Duodenal mucosa (tissue), 2 donors: ENCODE measurements at regions not wholly inside any gene's neighbourhood (a gene's known extent, or its start where the extent isn't known, plus 50 kb on each side); places are given as distances from the start of the nearest gene placed in this dataset.

Experiments
- H3K27ac ChIP-seq: one replicate; pipeline ENCODE4 v1.7.0; 2013; ENCODE audit warnings: low read depth, low read length
- H3K27me3 ChIP-seq, 2 donors: one replicate each; pipeline ENCODE4 v1.7.0; 2013; ENCODE audit warnings: low read length in 2 of 2, control low read depth in 1 of 2; ENCODE audit not compliant: insufficient read depth in 2 of 2, control insufficient read depth in 1 of 2
- H3K36me3 ChIP-seq, 2 donors: one replicate each; pipeline ENCODE4 v1.7.0; 2013; ENCODE audit warnings: low read length in 2 of 2, control low read depth in 1 of 2; ENCODE audit not compliant: insufficient read depth in 2 of 2, control insufficient read depth in 1 of 2
- H3K4me1 ChIP-seq, 2 donors: one replicate each; pipeline ENCODE4 v1.7.0; 2013; ENCODE audit warnings: low read length in 2 of 2, control low read depth in 1 of 2; ENCODE audit not compliant: insufficient read depth in 2 of 2, control insufficient read depth in 1 of 2
- H3K4me3 ChIP-seq, 2 donors: one replicate each; pipeline ENCODE4 v1.7.0; 2013; ENCODE audit warnings: low read length in 2 of 2, low read depth in 1 of 2
- H3K9ac ChIP-seq, 2 donors: one replicate each; pipeline ENCODE4 v1.7.0; 2013; ENCODE audit warnings: low read length in 2 of 2, low read depth in 1 of 2
- H3K9me3 ChIP-seq, 2 donors: one replicate each; pipeline ENCODE4 v1.7.0; 2013; ENCODE audit warnings: low read length in 2 of 2, control low read depth in 1 of 2; ENCODE audit not compliant: control insufficient read depth in 1 of 2

DNA sequence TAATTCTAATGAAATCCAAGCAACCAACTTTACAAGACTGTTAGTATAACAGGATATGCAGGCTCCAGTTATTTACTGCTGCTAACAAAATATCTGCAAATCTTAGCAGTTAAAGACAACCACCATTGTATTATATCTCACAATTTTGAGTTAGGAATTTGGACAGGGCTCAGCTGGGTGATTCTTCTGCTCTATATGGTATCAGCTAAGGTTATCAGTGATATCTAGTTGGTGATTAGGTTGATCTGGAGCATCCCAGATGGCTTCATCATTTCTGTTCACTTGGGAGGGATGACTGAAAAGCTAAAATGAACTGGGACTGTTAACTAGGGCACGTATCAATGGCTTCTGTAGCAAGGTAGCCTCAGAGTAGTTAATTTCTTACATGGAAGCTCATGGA lies 105.7 kb downstream of the MBL2 start:
- H3K4me1 ChIP-seq: no peaks in the 10 kb centered on the region
- H3K9me3 ChIP-seq: peaks cover 0 to 7% of the 10 kb centered on the region in 2 donors
- no peaks in the 10 kb centered on the region for H3K36me3 ChIP-seq
- no peak overlapping the region for H3K4me3 ChIP-seq
- H3K27me3 ChIP-seq: no peaks in the 10 kb centered on the region
- no peak overlapping the region for H3K27ac ChIP-seq
- no peak overlapping the region for H3K9ac ChIP-seq

DNA sequence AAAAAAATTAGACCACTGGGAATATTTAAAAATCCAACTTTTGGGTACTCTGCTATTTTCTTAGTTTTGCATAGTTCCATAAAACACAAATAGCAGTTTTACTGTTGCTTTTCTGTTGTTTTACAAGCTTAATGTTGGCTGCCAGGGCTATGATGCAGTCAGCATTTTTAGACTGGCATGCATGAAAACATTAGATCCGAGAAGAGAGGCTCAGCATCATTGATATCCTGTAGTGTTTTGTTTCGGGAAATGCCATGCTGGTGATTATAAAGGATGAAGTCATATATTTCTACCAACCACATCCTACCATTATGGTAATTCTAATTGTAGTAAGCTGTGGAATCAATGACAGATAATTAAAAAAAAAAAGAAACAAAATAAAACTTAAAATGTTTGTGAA lies 104.6 kb downstream of the MBL2 start:
- Histone ChIP-seq H3K36me3 (no peaks in the 10 kb centered on the region), H3K9me3 (peaks cover 0 to 7% of the 10 kb centered on the region in 2 donors), H3K27ac (no peak overlapping the region), H3K27me3 (no peaks in the 10 kb centered on the region), H3K9ac (no peak overlapping the region), H3K4me1 (no peaks in the 10 kb centered on the region), H3K4me3 (no peak overlapping the region)

DNA sequence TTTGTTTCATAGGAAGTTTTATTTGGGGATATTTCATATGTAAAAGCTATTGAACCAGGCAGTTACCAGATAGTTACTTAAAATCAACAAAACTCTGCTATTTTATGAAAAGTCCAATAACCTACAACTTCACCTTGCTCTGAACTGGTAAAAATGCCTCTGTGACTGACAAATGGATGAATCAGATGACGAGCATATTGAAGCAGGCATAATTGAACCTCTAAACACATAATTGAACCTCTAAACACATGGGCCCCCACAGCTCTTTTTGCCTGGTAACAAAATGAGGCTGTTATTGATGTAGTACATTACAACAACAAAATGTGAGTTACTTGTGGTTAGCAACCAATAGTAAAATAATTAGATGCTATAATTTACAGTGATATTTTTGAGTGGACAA lies 99.7 kb downstream of the MBL2 start:
- Histone ChIP-seq H3K4me1 (no peaks in the 10 kb centered on the region), H3K4me3 (no peak overlapping the region), H3K27ac (no peak overlapping the region), H3K36me3 (no peaks in the 10 kb centered on the region), H3K9ac (no peak overlapping the region), H3K27me3 (no peaks in the 10 kb centered on the region), H3K9me3 (no peaks in the 10 kb centered on the region)

DNA sequence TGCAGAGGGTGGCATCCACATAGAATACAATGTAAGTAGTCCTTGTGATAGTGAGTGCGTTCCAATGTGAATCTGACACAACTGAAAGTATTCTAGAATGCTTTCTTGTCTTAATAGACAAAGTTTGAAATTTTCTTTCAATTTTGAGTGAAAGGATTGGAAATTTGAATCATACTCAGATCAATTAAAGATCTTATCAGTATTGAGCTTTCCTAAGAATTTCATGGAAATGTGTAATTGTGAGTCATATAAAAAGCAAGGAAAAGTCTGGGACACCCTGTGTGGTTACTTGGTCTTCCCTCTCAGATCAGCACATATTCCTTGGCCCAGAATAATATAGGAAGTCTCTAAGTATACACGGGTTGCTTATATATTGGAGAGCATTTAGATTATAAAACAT lies 99.1 kb downstream of the MBL2 start:
- Histone ChIP-seq H3K36me3 (no peaks in the 10 kb centered on the region), H3K9me3 (no peaks in the 10 kb centered on the region), H3K27me3 (no peaks in the 10 kb centered on the region), H3K4me1 (no peaks in the 10 kb centered on the region), H3K4me3 (no peak overlapping the region), H3K27ac (no peak overlapping the region), H3K9ac (no peak overlapping the region)

DNA sequence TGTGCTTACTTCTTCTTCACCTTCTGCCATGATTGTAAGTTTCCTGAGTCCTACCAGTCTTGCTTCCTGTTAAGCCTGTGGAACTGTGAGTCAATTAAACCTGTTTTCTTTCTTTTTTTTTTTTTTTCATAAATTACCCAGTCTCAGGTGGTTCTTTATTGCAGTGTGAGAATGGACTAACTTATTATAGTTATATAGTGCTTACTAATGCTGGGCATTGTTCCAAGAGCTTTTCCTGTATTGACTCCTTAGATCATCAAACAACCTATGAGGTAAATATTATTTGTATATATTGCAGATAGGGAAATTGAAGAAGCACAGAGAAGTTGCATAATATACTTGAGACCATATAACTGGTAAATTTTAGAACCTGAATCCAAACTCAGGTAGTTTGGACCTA lies 98.1 kb downstream of the MBL2 start:
- no peak overlapping the region for H3K4me3 ChIP-seq
- H3K4me1 ChIP-seq: no peaks in the 10 kb centered on the region
- no peak overlapping the region for H3K9ac ChIP-seq
- H3K36me3 ChIP-seq: no peaks in the 10 kb centered on the region
- no peaks in the 10 kb centered on the region for H3K9me3 ChIP-seq
- no peak overlapping the region for H3K27ac ChIP-seq
- H3K27me3 ChIP-seq: no peaks in the 10 kb centered on the region

DNA sequence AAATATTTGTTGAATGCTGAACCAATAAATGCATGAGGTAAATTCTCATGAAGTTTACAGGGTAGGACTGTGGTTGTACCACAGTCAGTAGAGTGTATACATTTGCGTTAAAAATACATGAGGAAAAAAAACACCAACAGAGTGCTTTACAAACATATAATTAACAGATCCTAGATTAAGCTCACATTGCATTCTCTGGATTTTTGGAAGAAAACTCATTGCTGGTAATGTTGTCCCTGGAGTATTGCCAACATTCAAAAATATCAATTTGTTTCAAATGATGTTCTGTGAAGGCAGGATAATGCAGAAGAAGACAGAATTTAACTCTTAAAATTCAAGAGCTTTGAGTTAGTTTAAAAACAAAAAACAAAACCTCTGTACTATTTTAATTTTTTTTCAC lies 95.5 kb downstream of the MBL2 start:
- Histone ChIP-seq H3K27ac (no peak overlapping the region), H3K4me1 (no peaks in the 10 kb centered on the region), H3K36me3 (no peaks in the 10 kb centered on the region), H3K27me3 (no peaks in the 10 kb centered on the region), H3K9ac (no peak overlapping the region), H3K4me3 (no peak overlapping the region), H3K9me3 (no peaks in the 10 kb centered on the region)

DNA sequence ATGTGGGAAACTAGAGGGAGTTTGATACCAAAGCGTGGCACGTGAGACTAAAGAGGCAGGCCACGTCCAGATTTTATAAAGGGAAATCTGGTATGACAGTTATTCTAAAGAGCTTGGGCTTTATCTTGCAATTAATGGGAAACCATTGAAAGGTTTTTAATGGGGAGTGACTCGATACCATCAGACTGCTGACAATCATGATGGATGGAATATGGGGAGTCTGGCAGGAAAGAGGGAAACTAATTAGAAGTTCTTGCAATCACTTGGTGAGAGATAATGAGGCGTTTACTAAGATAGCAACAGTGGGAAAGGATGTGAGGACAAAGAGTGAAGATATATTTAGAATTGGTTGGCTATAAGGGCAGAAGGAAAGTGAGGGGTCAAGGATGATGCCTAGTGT lies 94.0 kb downstream of the MBL2 start:
- Histone ChIP-seq H3K9me3 (no peaks in the 10 kb centered on the region), H3K27me3 (no peaks in the 10 kb centered on the region), H3K27ac (no peak overlapping the region), H3K4me3 (no peak overlapping the region), H3K4me1 (no peaks in the 10 kb centered on the region), H3K9ac (no peak overlapping the region), H3K36me3 (no peaks in the 10 kb centered on the region)

DNA sequence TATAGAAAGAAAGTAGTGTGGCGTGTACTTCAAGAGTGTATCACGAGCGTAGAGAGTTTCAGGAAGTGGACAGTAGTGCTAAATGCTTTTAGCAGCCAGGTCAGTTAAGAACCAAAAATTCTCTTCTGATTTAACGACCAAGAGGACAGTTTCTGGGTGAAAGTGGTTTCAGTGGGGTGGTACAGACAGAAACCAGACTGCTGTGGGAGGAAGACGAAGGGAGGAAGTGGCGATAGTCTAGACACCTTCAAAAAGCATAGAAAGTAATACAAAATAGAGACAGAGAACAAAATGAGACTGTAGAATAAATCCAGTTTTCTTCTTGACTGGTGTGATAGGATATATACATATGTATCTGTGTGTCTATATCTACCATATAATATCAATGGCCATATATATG lies 93.5 kb downstream of the MBL2 start:
- no peaks in the 10 kb centered on the region for H3K27me3 ChIP-seq
- no peaks in the 10 kb centered on the region for H3K9me3 ChIP-seq
- no peak overlapping the region for H3K27ac ChIP-seq
- H3K4me3 ChIP-seq: no peak overlapping the region
- no peaks in the 10 kb centered on the region for H3K36me3 ChIP-seq
- no peak overlapping the region for H3K9ac ChIP-seq
- H3K4me1 ChIP-seq: no peaks in the 10 kb centered on the region

DNA sequence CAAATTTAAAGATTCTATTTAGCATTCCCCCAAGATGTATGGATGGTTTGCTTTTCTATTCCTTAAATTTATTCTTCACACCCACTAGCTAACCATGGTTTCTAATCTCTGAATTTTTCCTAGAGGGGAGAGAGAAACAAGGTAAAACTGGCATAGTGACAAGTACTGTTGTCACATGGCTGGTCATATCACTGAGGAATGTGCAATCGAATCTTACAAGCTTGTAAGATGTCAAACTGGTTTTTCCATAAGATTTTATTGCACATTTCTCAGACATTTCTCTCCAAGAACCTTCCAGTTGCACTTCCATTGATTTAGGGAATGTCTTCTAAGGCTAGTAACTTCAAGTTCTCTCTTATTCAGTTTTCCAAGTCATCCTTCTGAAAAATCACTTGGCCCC lies 89.8 kb downstream of the MBL2 start:
- Histone ChIP-seq H3K36me3 (no peaks in the 10 kb centered on the region), H3K9me3 (no peaks in the 10 kb centered on the region), H3K27ac (no peak overlapping the region), H3K27me3 (no peaks in the 10 kb centered on the region), H3K4me3 (no peak overlapping the region), H3K9ac (no peak overlapping the region), H3K4me1 (no peaks in the 10 kb centered on the region)

DNA sequence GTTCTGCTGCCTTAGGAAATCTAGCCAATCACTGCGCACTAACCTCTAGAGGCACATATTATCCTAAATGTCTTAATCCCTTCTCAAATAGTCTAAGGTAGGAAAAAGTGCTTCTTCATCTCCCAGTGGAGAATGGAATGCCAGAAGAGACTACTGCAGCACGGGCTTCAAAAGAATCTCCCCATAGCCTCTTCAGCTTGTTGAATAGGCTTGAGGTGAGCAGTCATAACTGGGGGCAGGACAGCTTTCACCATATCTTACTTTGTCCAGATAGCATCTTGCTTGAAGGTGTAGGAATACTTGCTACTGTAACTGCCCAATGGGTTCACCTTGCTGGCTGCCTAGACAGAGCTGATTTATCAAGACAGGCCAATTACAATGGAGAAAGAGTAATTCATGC lies 88.8 kb downstream of the MBL2 start:
- no peak overlapping the region for H3K4me3 ChIP-seq
- H3K27ac ChIP-seq: no peak overlapping the region
- H3K9me3 ChIP-seq: no peaks in the 10 kb centered on the region
- no peaks in the 10 kb centered on the region for H3K36me3 ChIP-seq
- no peak overlapping the region for H3K9ac ChIP-seq
- no peaks in the 10 kb centered on the region for H3K4me1 ChIP-seq
- no peaks in the 10 kb centered on the region for H3K27me3 ChIP-seq

DNA sequence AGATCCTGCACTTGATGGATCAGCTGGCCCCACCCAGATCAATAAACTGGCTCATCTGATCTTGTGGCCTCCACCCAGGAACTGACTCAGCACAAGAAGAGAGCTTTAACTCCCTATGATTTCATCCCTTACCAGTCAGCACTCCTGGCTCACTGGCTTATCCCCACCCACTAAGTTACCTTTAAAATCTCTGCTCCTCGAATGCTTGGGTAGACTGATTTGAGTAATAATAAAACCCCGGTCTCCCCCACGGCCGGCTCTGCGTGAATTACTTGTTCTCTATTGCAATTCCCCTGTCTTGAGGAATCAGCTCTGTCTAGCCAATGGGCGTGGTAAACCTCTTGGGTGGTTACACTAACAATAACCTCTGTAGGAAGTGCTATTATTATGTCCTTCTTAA lies 83.7 kb downstream of the MBL2 start:
- Histone ChIP-seq H3K9ac (no peak overlapping the region), H3K4me3 (no peak overlapping the region), H3K36me3 (no peaks in the 10 kb centered on the region), H3K9me3 (no peaks in the 10 kb centered on the region), H3K4me1 (no peaks in the 10 kb centered on the region), H3K27me3 (no peaks in the 10 kb centered on the region), H3K27ac (no peak overlapping the region)
